Fibroblast of mammary gland (primary cell): ENCODE measurements at regions not wholly inside any gene's neighbourhood (a gene's known extent, or its start where the extent isn't known, plus 50 kb on each side); places are given as distances from the start of the nearest gene placed in this dataset.
A peak's percentile ranks its signal among the peaks of the same experiment; 100 is the strongest.

Experiments used
- DNase-seq: peaks from one replicate; pipeline ENCODE4 v3.0.0-alpha.2; 2010; ENCODE audit warnings: low read depth
- H3K4me3 ChIP-seq: 2 replicates; pipeline ENCODE4 v1.5.1; 2011; ENCODE audit warnings: low read depth, mild to moderate bottlenecking, low read length, moderate library complexity; ENCODE audit not compliant: control insufficient read depth
- CTCF ChIP-seq: conservative IDR thresholded peaks from 2 replicates; pipeline ENCODE4 v1.5.1; 2011; ENCODE audit warnings: low read depth, low read length, inconsistent platforms; ENCODE audit not compliant: control insufficient read depth, insufficient read depth

GRCh38 chr5:173667702-173668101, 51.3 kb upstream of the BOD1 start:
- no peak for TF ChIP-seq CTCF
- no peak for DNase-seq
- no peak overlapping the region for H3K4me3 ChIP-seq

GRCh38 chr5:173668245-173668800, 51.9 kb upstream of the BOD1 start:
- TF ChIP-seq CTCF: no peak
- no peak for DNase-seq
- H3K4me3 ChIP-seq: no peak overlapping the region

GRCh38 chr5:173668910-173669309, 52.5 kb upstream of the BOD1 start:
- no peak overlapping the region for H3K4me3 ChIP-seq
- TF ChIP-seq CTCF: no peak
- DNase-seq: no peak

GRCh38 chr5:173669483-173669882, 53.0 kb upstream of the BOD1 start:
- no peak overlapping the region for H3K4me3 ChIP-seq
- no peak for TF ChIP-seq CTCF
- DNase-seq: no peak

- no peak overlapping the region for H3K4me3 ChIP-seq
- TF ChIP-seq CTCF: no peak
- peak; percentile 30 for DNase-seq
Observed at GRCh38 chr5:173670130-173670651, 53.7 kb upstream of the BOD1 start.

GRCh38 chr5:173670791-173671120, 54.3 kb upstream of the BOD1 start:
- no peak for DNase-seq
- TF ChIP-seq CTCF: no peak
- H3K4me3 ChIP-seq: no peak overlapping the region
